H1 (cell line): ENCODE measurements at regions not wholly inside any gene's neighbourhood (a gene's known extent, or its start where the extent isn't known, plus 50 kb on each side); places are given as distances from the start of the nearest gene placed in this dataset.

ENCODE experiments used
- ASH2L ChIP-seq: fragments of 200-600, 300-600 bp; sonication (generic); IDR thresholded peaks from one replicate; pipeline ENCODE4 v1.7.1; 2017; ENCODE audit warnings: low read length
- CTBP2 ChIP-seq: IDR thresholded peaks from 2 replicates; pipeline ENCODE4 v1.7.0; 2011; ENCODE audit warnings: borderline replicate concordance, mild to moderate bottlenecking, moderate library complexity, mixed read lengths, low read length; ENCODE audit not compliant: insufficient read depth, insufficient read length
- EP300 ChIP-seq, 2 experiments: IDR thresholded peaks; 1 replicate in 1 of 2; 2 replicates in 1 of 2; pipeline ENCODE4 v1.6.1; 2011 to 2012; ENCODE audit warnings: low read depth in 2 of 2, low read length in 2 of 2, mild to moderate bottlenecking in 2 of 2, borderline replicate concordance in 1 of 2, inconsistent platforms in 1 of 2, moderate library complexity in 1 of 2
- MAFK ChIP-seq: IDR thresholded peaks from 2 replicates; pipeline ENCODE4 v1.6.1; 2012; ENCODE audit warnings: low read depth, mild to moderate bottlenecking, improper control_type of control experiment, low read length
- POLR2AphosphoS5 ChIP-seq: IDR thresholded peaks from 2 replicates; pipeline ENCODE4 v1.6.1; 2011; ENCODE audit warnings: low read depth, low read length
- RFX5 ChIP-seq: IDR thresholded peaks from 2 replicates; pipeline ENCODE4 v1.6.1; 2011; ENCODE audit warnings: low read depth, low read length, improper control_type of control experiment, borderline replicate concordance
- SAP30 ChIP-seq: fragments of 300-600 bp; sonication (generic); IDR thresholded peaks from 2 replicates; pipeline ENCODE4 v1.7.1; 2012; ENCODE audit warnings: low read length, moderate library complexity, mild to moderate bottlenecking, inconsistent platforms; ENCODE audit not compliant: insufficient read depth, insufficient replicate concordance
- SIRT6 ChIP-seq: IDR thresholded peaks from one replicate; pipeline ENCODE4 v1.7.1; 2012; ENCODE audit warnings: low read length, inconsistent platforms
- TAF1 ChIP-seq: IDR thresholded peaks from 2 replicates; pipeline ENCODE4 v1.6.1; 2011; ENCODE audit warnings: mild to moderate bottlenecking, low read depth, low read length
- TAF7 ChIP-seq: optimal IDR thresholded peaks from 2 replicates; pipeline ENCODE3; 2011; ENCODE audit warnings: low read depth, mild to moderate bottlenecking, inconsistent platforms, low read length, moderate library complexity, borderline replicate concordance
- TCF12 ChIP-seq: IDR thresholded peaks from 2 replicates; pipeline ENCODE4 v1.6.1; 2011; ENCODE audit warnings: low read depth, mild to moderate bottlenecking, low read length
- YY1 ChIP-seq: IDR thresholded peaks from 2 replicates; pipeline ENCODE4 v1.6.1; 2011; ENCODE audit warnings: low read depth, mild to moderate bottlenecking, low read length
- TF ChIP-seq, protein P1 (sequence below): fragments of 300-600 bp; sonication (generic); IDR thresholded peaks from 2 replicates; pipeline ENCODE4 v1.7.1; 2012; ENCODE audit warnings: low read length, moderate library complexity, mild to moderate bottlenecking, inconsistent platforms; ENCODE audit not compliant: insufficient replicate concordance

DNA sequence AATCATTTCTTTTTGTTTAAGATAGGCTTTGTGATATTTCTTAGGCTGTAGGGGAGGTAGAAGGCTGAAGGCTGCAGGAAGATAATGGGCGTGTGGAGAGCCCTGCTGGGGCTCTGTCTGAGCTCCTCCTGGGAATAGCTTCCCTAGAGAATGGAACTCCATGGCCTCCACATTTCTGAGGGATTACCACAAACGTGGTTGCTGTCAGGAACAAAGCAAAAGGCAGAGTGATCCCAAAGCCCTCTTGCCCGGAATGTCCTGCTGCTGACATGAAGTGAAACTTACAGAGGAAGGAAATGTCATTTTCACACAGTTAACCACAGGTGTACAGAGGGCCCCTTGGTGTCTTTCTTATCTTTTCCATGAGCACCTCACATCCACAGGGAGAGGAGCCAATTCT is 89.3 kb downstream of the DDIT4L start (continued):
- peak; percentile 60 for TF ChIP-seq CTBP2
- peak in 1 of 2 experiments; percentile 29; a peak in 1 of 3 replicates for TF ChIP-seq EP300 (IDR thresholded peaks at IDR 0.05; ENCODE audit: borderline replicate concordance in 1 of 2, low read depth in 2 of 2, low read length in 2 of 2)
- no peak for TF ChIP-seq RFX5
- no peak for TF ChIP-seq SAP30
- TF ChIP-seq, protein P1, sequence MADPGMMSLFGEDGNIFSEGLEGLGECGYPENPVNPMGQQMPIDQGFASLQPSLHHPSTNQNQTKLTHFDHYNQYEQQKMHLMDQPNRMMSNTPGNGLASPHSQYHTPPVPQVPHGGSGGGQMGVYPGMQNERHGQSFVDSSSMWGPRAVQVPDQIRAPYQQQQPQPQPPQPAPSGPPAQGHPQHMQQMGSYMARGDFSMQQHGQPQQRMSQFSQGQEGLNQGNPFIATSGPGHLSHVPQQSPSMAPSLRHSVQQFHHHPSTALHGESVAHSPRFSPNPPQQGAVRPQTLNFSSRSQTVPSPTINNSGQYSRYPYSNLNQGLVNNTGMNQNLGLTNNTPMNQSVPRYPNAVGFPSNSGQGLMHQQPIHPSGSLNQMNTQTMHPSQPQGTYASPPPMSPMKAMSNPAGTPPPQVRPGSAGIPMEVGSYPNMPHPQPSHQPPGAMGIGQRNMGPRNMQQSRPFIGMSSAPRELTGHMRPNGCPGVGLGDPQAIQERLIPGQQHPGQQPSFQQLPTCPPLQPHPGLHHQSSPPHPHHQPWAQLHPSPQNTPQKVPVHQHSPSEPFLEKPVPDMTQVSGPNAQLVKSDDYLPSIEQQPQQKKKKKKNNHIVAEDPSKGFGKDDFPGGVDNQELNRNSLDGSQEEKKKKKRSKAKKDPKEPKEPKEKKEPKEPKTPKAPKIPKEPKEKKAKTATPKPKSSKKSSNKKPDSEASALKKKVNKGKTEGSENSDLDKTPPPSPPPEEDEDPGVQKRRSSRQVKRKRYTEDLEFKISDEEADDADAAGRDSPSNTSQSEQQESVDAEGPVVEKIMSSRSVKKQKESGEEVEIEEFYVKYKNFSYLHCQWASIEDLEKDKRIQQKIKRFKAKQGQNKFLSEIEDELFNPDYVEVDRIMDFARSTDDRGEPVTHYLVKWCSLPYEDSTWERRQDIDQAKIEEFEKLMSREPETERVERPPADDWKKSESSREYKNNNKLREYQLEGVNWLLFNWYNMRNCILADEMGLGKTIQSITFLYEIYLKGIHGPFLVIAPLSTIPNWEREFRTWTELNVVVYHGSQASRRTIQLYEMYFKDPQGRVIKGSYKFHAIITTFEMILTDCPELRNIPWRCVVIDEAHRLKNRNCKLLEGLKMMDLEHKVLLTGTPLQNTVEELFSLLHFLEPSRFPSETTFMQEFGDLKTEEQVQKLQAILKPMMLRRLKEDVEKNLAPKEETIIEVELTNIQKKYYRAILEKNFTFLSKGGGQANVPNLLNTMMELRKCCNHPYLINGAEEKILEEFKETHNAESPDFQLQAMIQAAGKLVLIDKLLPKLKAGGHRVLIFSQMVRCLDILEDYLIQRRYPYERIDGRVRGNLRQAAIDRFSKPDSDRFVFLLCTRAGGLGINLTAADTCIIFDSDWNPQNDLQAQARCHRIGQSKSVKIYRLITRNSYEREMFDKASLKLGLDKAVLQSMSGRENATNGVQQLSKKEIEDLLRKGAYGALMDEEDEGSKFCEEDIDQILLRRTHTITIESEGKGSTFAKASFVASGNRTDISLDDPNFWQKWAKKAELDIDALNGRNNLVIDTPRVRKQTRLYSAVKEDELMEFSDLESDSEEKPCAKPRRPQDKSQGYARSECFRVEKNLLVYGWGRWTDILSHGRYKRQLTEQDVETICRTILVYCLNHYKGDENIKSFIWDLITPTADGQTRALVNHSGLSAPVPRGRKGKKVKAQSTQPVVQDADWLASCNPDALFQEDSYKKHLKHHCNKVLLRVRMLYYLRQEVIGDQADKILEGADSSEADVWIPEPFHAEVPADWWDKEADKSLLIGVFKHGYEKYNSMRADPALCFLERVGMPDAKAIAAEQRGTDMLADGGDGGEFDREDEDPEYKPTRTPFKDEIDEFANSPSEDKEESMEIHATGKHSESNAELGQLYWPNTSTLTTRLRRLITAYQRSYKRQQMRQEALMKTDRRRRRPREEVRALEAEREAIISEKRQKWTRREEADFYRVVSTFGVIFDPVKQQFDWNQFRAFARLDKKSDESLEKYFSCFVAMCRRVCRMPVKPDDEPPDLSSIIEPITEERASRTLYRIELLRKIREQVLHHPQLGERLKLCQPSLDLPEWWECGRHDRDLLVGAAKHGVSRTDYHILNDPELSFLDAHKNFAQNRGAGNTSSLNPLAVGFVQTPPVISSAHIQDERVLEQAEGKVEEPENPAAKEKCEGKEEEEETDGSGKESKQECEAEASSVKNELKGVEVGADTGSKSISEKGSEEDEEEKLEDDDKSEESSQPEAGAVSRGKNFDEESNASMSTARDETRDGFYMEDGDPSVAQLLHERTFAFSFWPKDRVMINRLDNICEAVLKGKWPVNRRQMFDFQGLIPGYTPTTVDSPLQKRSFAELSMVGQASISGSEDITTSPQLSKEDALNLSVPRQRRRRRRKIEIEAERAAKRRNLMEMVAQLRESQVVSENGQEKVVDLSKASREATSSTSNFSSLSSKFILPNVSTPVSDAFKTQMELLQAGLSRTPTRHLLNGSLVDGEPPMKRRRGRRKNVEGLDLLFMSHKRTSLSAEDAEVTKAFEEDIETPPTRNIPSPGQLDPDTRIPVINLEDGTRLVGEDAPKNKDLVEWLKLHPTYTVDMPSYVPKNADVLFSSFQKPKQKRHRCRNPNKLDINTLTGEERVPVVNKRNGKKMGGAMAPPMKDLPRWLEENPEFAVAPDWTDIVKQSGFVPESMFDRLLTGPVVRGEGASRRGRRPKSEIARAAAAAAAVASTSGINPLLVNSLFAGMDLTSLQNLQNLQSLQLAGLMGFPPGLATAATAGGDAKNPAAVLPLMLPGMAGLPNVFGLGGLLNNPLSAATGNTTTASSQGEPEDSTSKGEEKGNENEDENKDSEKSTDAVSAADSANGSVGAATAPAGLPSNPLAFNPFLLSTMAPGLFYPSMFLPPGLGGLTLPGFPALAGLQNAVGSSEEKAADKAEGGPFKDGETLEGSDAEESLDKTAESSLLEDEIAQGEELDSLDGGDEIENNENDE = no peak
- no peak for TF ChIP-seq SIRT6
- TF ChIP-seq TAF1 = no peak
- TF ChIP-seq ASH2L = no peak
- no peak for TF ChIP-seq TCF12
- no peak for TF ChIP-seq MAFK
- no peak for TF ChIP-seq POLR2AphosphoS5
- TF ChIP-seq YY1 = 0 out of 2 replicates have a peak, but pooled peaks have one; percentile 47
- no peak for TF ChIP-seq TAF7
